ENCODE measurements at regions not wholly inside any gene's neighbourhood (a gene's known extent, or its start where the extent isn't known, plus 50 kb on each side); places are given as distances from the start of the nearest gene placed in this dataset.

- TF ChIP-seq CTCF (conservative IDR thresholded peaks at IDR 0.05), result no peak
- TF ChIP-seq ZFX (IDR thresholded peaks at IDR 0.05), result no peak
Observed at GRCh38 chr4:16450724-16451123, 224.5 kb upstream of the TAPT1 start.

Measured in C4-2B (cell line).